ENCODE measurements at regions not wholly inside any gene's neighbourhood (a gene's known extent, or its start where the extent isn't known, plus 50 kb on each side); places are given as distances from the start of the nearest gene placed in this dataset.

- no peak overlapping the region for H3K4me3 Mint-ChIP-seq (ENCODE audit: unreplicated experiment)
- H3K27me3 Mint-ChIP-seq (ENCODE audit: low read depth, unreplicated experiment): no peaks in the 10 kb centered on the region
- Histone ChIP-seq H2AFZ (ENCODE audit: low read depth, low read length) (no peak overlapping the region), H3K9me3 (ENCODE audit: insufficient read depth, low read depth, low read length) (no peaks in the 10 kb centered on the region), H3K4me1 (ENCODE audit: insufficient read depth, low read length) (no peaks in the 10 kb centered on the region), H3K27ac (ENCODE audit: low read depth, low read length) (no peak overlapping the region), H3K79me2 (ENCODE audit: insufficient read depth, low read length) (no peaks in the 10 kb centered on the region), H3K27me3 (ENCODE audit: insufficient read depth, low read length) (no peaks in the 10 kb centered on the region), H3K4me3 (ENCODE audit: insufficient read depth, low read depth, low read length) (no peak overlapping the region), H3K9ac (ENCODE audit: low read length) (no peak overlapping the region), H3K36me3 (ENCODE audit: insufficient read depth, low read length) (no peaks in the 10 kb centered on the region), H3K4me2 (ENCODE audit: low read length) (no peak overlapping the region), H4K20me1 (ENCODE audit: insufficient read depth, low read length) (no peaks in the 10 kb centered on the region)
- H3K27ac Mint-ChIP-seq (ENCODE audit: unreplicated experiment): no peak overlapping the region
- TF ChIP-seq EZH2 (IDR thresholded peaks at IDR 0.05; ENCODE audit: insufficient read depth, low read length): no peak
- TF ChIP-seq, protein P1, sequence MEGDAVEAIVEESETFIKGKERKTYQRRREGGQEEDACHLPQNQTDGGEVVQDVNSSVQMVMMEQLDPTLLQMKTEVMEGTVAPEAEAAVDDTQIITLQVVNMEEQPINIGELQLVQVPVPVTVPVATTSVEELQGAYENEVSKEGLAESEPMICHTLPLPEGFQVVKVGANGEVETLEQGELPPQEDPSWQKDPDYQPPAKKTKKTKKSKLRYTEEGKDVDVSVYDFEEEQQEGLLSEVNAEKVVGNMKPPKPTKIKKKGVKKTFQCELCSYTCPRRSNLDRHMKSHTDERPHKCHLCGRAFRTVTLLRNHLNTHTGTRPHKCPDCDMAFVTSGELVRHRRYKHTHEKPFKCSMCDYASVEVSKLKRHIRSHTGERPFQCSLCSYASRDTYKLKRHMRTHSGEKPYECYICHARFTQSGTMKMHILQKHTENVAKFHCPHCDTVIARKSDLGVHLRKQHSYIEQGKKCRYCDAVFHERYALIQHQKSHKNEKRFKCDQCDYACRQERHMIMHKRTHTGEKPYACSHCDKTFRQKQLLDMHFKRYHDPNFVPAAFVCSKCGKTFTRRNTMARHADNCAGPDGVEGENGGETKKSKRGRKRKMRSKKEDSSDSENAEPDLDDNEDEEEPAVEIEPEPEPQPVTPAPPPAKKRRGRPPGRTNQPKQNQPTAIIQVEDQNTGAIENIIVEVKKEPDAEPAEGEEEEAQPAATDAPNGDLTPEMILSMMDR (IDR thresholded peaks at IDR 0.05; ENCODE audit: insufficient read depth, low read depth, low read length): no peak
- no peaks in the 10 kb centered on the region for H3K9me3 Mint-ChIP-seq (ENCODE audit: unreplicated experiment)
- DNase-seq (ENCODE audit: low read depth) (no peak), FAIRE-seq (no peak)
- H3K36me3 Mint-ChIP-seq (ENCODE audit: low read depth, unreplicated experiment): no peaks in the 10 kb centered on the region
- H3K4me1 Mint-ChIP-seq (ENCODE audit: low read depth, unreplicated experiment): no peaks in the 10 kb centered on the region
These were observed 632.2 kb downstream of the SLC4A3 start for GRCh38 chr2:220259662-220260061.

DNA sequence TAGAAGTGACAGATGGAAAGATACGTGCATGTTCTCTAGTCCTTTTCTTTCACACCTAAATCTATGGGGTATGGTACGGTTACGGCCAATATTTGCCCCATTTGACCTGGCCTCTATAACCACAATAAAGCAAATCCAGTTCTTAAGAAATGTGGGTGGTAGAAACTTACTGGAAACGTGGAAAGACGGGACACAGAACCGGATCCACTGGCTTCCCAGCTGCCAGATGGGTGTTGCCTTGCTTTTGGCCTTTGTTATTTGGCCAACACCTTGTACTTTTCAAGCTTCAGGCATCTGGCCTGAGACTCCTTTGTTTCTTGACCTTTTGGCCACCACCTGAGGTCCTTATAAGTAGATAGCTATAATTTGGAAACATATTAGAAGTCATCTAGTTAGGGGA lies 635.9 kb downstream of the SLC4A3 start:
- no peak overlapping the region for H3K4me3 ChIP-seq (ENCODE audit: insufficient read depth, low read depth, low read length)
- no peaks in the 10 kb centered on the region for H3K79me2 ChIP-seq (ENCODE audit: insufficient read depth, low read length)
- FAIRE-seq: no peak
- no peaks in the 10 kb centered on the region for H3K4me1 Mint-ChIP-seq (ENCODE audit: low read depth, unreplicated experiment)
- no peaks in the 10 kb centered on the region for H3K27me3 ChIP-seq (ENCODE audit: insufficient read depth, low read length)
- no peak for DNase-seq (ENCODE audit: low read depth)
- H3K9ac ChIP-seq (ENCODE audit: low read length): no peak overlapping the region
- H3K27me3 Mint-ChIP-seq (ENCODE audit: low read depth, unreplicated experiment): no peaks in the 10 kb centered on the region
- H3K27ac Mint-ChIP-seq (ENCODE audit: unreplicated experiment): no peak overlapping the region
- no peak overlapping the region for H3K4me2 ChIP-seq (ENCODE audit: low read length)
- H3K9me3 ChIP-seq (ENCODE audit: insufficient read depth, low read depth, low read length): no peaks in the 10 kb centered on the region
- H3K4me1 ChIP-seq (ENCODE audit: insufficient read depth, low read length): no peaks in the 10 kb centered on the region
- no peaks in the 10 kb centered on the region for H3K36me3 Mint-ChIP-seq (ENCODE audit: low read depth, unreplicated experiment)
- no peak overlapping the region for H3K4me3 Mint-ChIP-seq (ENCODE audit: unreplicated experiment)
- H2AFZ ChIP-seq (ENCODE audit: low read depth, low read length): no peak overlapping the region
- TF ChIP-seq, protein P1 (IDR thresholded peaks at IDR 0.05; ENCODE audit: insufficient read depth, low read depth, low read length): no peak
- TF ChIP-seq EZH2 (IDR thresholded peaks at IDR 0.05; ENCODE audit: insufficient read depth, low read length): no peak
- no peak overlapping the region for H3K27ac ChIP-seq (ENCODE audit: low read depth, low read length)
- H4K20me1 ChIP-seq (ENCODE audit: insufficient read depth, low read length): no peaks in the 10 kb centered on the region
- H3K9me3 Mint-ChIP-seq (ENCODE audit: unreplicated experiment): no peaks in the 10 kb centered on the region
- no peaks in the 10 kb centered on the region for H3K36me3 ChIP-seq (ENCODE audit: insufficient read depth, low read length)

GRCh38 chr2:220269367-220269766 lies 641.9 kb downstream of the SLC4A3 start:
- no peak for FAIRE-seq
- no peak overlapping the region for H3K4me2 ChIP-seq (ENCODE audit: low read length)
- no peaks in the 10 kb centered on the region for H3K79me2 ChIP-seq (ENCODE audit: insufficient read depth, low read length)
- Mint-ChIP-seq H3K36me3 (ENCODE audit: low read depth, unreplicated experiment) (no peaks in the 10 kb centered on the region), H3K9me3 (ENCODE audit: unreplicated experiment) (no peaks in the 10 kb centered on the region), H3K4me3 (ENCODE audit: unreplicated experiment) (no peak overlapping the region), H3K27ac (ENCODE audit: unreplicated experiment) (no peak overlapping the region), H3K27me3 (ENCODE audit: low read depth, unreplicated experiment) (no peaks in the 10 kb centered on the region), H3K4me1 (ENCODE audit: low read depth, unreplicated experiment) (no peaks in the 10 kb centered on the region)
- H3K36me3 ChIP-seq (ENCODE audit: insufficient read depth, low read length): no peaks in the 10 kb centered on the region
- no peak overlapping the region for H3K4me3 ChIP-seq (ENCODE audit: insufficient read depth, low read depth, low read length)
- no peaks in the 10 kb centered on the region for H4K20me1 ChIP-seq (ENCODE audit: insufficient read depth, low read length)
- H2AFZ ChIP-seq (ENCODE audit: low read depth, low read length): no peak overlapping the region
- H3K4me1 ChIP-seq (ENCODE audit: insufficient read depth, low read length): no peaks in the 10 kb centered on the region
- H3K27me3 ChIP-seq (ENCODE audit: insufficient read depth, low read length): no peaks in the 10 kb centered on the region
- no peaks in the 10 kb centered on the region for H3K9me3 ChIP-seq (ENCODE audit: insufficient read depth, low read depth, low read length)
- H3K9ac ChIP-seq (ENCODE audit: low read length): no peak overlapping the region
- H3K27ac ChIP-seq (ENCODE audit: low read depth, low read length): no peak overlapping the region
- no peak for DNase-seq (ENCODE audit: low read depth)
- no peak for TF ChIP-seq EZH2 (IDR thresholded peaks at IDR 0.05; ENCODE audit: insufficient read depth, low read length)
- TF ChIP-seq, protein P1 (IDR thresholded peaks at IDR 0.05; ENCODE audit: insufficient read depth, low read depth, low read length): no peak
